IMR-90 (cell line): ENCODE measurements at regions not wholly inside any gene's neighbourhood (a gene's known extent, or its start where the extent isn't known, plus 50 kb on each side); places are given as distances from the start of the nearest gene placed in this dataset.

Experiments used
- ATAC-seq: fragments of 200-7000 bp; cut with Tn5 transposase; 2 replicates; pipeline ENCODE4 v1.9.1; 2020; ENCODE audit warnings: low read depth, mild to moderate bottlenecking, moderate library complexity
- BruUV-seq: library from RNA; stranded (reverse); fragments of 400-500 nt; replicated peaks from 2 replicates; lab custom pipeline; 2021; lab: Mats Ljungman, UMichigan
- CTCF ChIA-PET: fragments of 300-600 bp; formaldehyde crosslinking; extraction: SDS; loops from one replicate; lab custom pipeline; 2021; ENCODE audit warnings: antibody characterized with exemption; lab: Yijun Ruan, JAX
- POLR2A ChIA-PET: fragments of 300-600 bp; sonication (Branson Sonifier 250); formaldehyde crosslinking; loops from one replicate; lab custom pipeline; 2022; ENCODE audit warnings: antibody characterized with exemption; ENCODE audit not compliant: unreplicated experiment; lab: Charles Lee
- DNase-seq: peaks from one replicate; pipeline ENCODE4 v3.0.0; 2013
- H2AFZ ChIP-seq: replicated peaks from 2 replicates; pipeline ENCODE3; 2013; ENCODE audit warnings: low read length, mild to moderate bottlenecking; ENCODE audit not compliant: poor library complexity
- H2AK5ac ChIP-seq: 2 replicates; pipeline ENCODE4 v1.6.1; 2013; ENCODE audit warnings: low read depth, low read length, inconsistent platforms
- H2AK9ac ChIP-seq: replicated peaks from 2 replicates; pipeline ENCODE3; 2013; ENCODE audit warnings: mild to moderate bottlenecking, low read depth, low read length, moderate library complexity; ENCODE audit not compliant: poor library complexity
- H2BK120ac ChIP-seq: 2 replicates; pipeline ENCODE4 v1.6.1; 2013; ENCODE audit warnings: low read depth, low read length, inconsistent platforms
- H2BK15ac ChIP-seq: 3 replicates; pipeline ENCODE4 v1.6.1; 2013; ENCODE audit warnings: low read depth, low read length, inconsistent platforms
- H2BK20ac ChIP-seq: 2 replicates; pipeline ENCODE4 v1.6.1; 2013; ENCODE audit warnings: low read depth, mild to moderate bottlenecking, inconsistent platforms, low read length, moderate library complexity
- H2BK5ac ChIP-seq: 2 replicates; pipeline ENCODE4 v1.6.1; 2013; ENCODE audit warnings: mild to moderate bottlenecking, low read depth, low read length, inconsistent platforms; ENCODE audit not compliant: poor library complexity, severe bottlenecking
- H3K14ac ChIP-seq: replicated peaks from 2 replicates; pipeline ENCODE4 v1.6.1; 2013; ENCODE audit warnings: low read depth, low read length, inconsistent platforms
- H3K18ac ChIP-seq: 2 replicates; pipeline ENCODE4 v1.6.1; 2013; ENCODE audit warnings: low read depth, low read length, control low read depth
- H3K23ac ChIP-seq: 2 replicates; pipeline ENCODE4 v1.6.1; 2013; ENCODE audit warnings: low read depth, low read length, inconsistent platforms
- H3K27ac ChIP-seq: 2 replicates; pipeline ENCODE4 v1.5.1; 2013; ENCODE audit warnings: mild to moderate bottlenecking, control low read depth, low read length; ENCODE audit not compliant: insufficient read depth
- H3K27me3 ChIP-seq: 2 replicates; pipeline ENCODE4 v1.6.1; 2013; ENCODE audit warnings: low read length; ENCODE audit not compliant: control insufficient read depth, insufficient read depth
- H3K36me3 ChIP-seq: 2 replicates; pipeline ENCODE4 v1.6.1; 2013; ENCODE audit warnings: low read length, mixed read lengths; ENCODE audit not compliant: control insufficient read depth, insufficient read depth
- H3K4ac ChIP-seq: 2 replicates; pipeline ENCODE4 v1.6.1; 2013; ENCODE audit warnings: low read depth, low read length, inconsistent platforms
- H3K4me1 ChIP-seq: 2 replicates; pipeline ENCODE4 v1.6.1; 2013; ENCODE audit warnings: low read length, mixed read lengths; ENCODE audit not compliant: control insufficient read depth, insufficient read depth
- H3K4me2 ChIP-seq: 2 replicates; pipeline ENCODE4 v1.6.1; 2013; ENCODE audit warnings: low read depth, mild to moderate bottlenecking, control low read depth, low read length, moderate library complexity
- H3K4me3 ChIP-seq: 2 replicates; pipeline ENCODE4 v1.5.1; 2013; ENCODE audit warnings: low read depth, mild to moderate bottlenecking, control low read depth, low read length, moderate library complexity; ENCODE audit not compliant: insufficient read depth
- H3K56ac ChIP-seq: 2 replicates; pipeline ENCODE4 v1.6.1; 2013; ENCODE audit warnings: low read length, inconsistent platforms; ENCODE audit not compliant: insufficient read depth; ENCODE audit errors: extremely low read depth
- H3K79me1 ChIP-seq, 2 experiments: 2 replicates each; pipeline ENCODE4 v1.6.1; 2013; ENCODE audit warnings: low read length in 2 of 2, inconsistent platforms in 1 of 2, low read depth in 1 of 2
- H3K9ac ChIP-seq: 2 replicates; pipeline ENCODE4 v1.6.1; 2013; ENCODE audit warnings: low read depth, low read length, control low read depth
- H3K9me1 ChIP-seq: 2 replicates; pipeline ENCODE4 v1.6.1; 2013; ENCODE audit warnings: low read length, inconsistent platforms; ENCODE audit not compliant: insufficient read depth
- H3K9me3 ChIP-seq: 2 replicates; pipeline ENCODE4 v1.6.1; 2013; ENCODE audit warnings: low read length; ENCODE audit not compliant: control insufficient read depth, insufficient read depth
- H4K20me1 ChIP-seq: 2 replicates; pipeline ENCODE4 v1.6.1; 2013; ENCODE audit warnings: low read length, inconsistent platforms; ENCODE audit not compliant: insufficient read depth
- H4K5ac ChIP-seq: 2 replicates; pipeline ENCODE4 v1.6.1; 2013; ENCODE audit warnings: mild to moderate bottlenecking, low read depth, low read length, control low read depth
- H4K8ac ChIP-seq, 2 experiments: 2 replicates each; pipeline ENCODE4 v1.6.1; 2013; ENCODE audit warnings: low read depth in 2 of 2, low read length in 2 of 2, control low read depth in 1 of 2, inconsistent platforms in 1 of 2
- H4K91ac ChIP-seq: 2 replicates; pipeline ENCODE4 v1.6.1; 2013; ENCODE audit warnings: low read depth, low read length, inconsistent platforms; ENCODE audit not compliant: insufficient read depth
- BHLHE40 ChIP-seq: fragments of 150-350 bp; IDR thresholded peaks from 2 replicates; pipeline ENCODE4 v1.6.1; 2016; ENCODE audit warnings: mild to moderate bottlenecking, low read depth, low read length
- CHD1 ChIP-seq: IDR thresholded peaks from 2 replicates; pipeline ENCODE4 v1.6.1; 2012; ENCODE audit warnings: low read depth, low read length, improper control_type of control experiment
- CTCF ChIP-seq: conservative IDR thresholded peaks from 2 replicates; pipeline ENCODE4 v1.5.1; 2012; ENCODE audit warnings: mild to moderate bottlenecking, low read depth, low read length, improper control_type of control experiment
- FOS ChIP-seq: fragments of 150-350 bp; IDR thresholded peaks from 2 replicates; pipeline ENCODE4 v1.6.1; 2016; ENCODE audit warnings: low read depth, low read length
- MAZ ChIP-seq: IDR thresholded peaks from 2 replicates; pipeline ENCODE4 v1.6.1; 2012; ENCODE audit warnings: low read depth, mild to moderate bottlenecking, low read length, improper control_type of control experiment, moderate library complexity, borderline replicate concordance
- MXI1 ChIP-seq: IDR thresholded peaks from 2 replicates; pipeline ENCODE4 v1.6.1; 2012; ENCODE audit warnings: low read depth, mild to moderate bottlenecking, low read length, moderate library complexity, borderline replicate concordance
- NFE2L2 ChIP-seq: fragments of 150-350 bp; IDR thresholded peaks from 2 replicates; pipeline ENCODE4 v1.6.1; 2016; ENCODE audit warnings: low read depth, mild to moderate bottlenecking, low read length
- POLR2A ChIP-seq: IDR thresholded peaks from 2 replicates; pipeline ENCODE4 v1.6.1; 2012; ENCODE audit warnings: mild to moderate bottlenecking, low read depth, low read length
- RAD21 ChIP-seq: IDR thresholded peaks from 2 replicates; pipeline ENCODE4 v1.6.1; 2012; ENCODE audit warnings: low read length, improper control_type of control experiment
- RCOR1 ChIP-seq: IDR thresholded peaks from 2 replicates; pipeline ENCODE4 v1.6.1; 2012; ENCODE audit warnings: mild to moderate bottlenecking, low read length, improper control_type of control experiment; ENCODE audit not compliant: insufficient replicate concordance
- RFX5 ChIP-seq: IDR thresholded peaks from 2 replicates; pipeline ENCODE4 v1.8.0; 2012; ENCODE audit warnings: low read depth, mild to moderate bottlenecking, low read length, moderate library complexity
- SMC3 ChIP-seq: fragments of 150-350 bp; IDR thresholded peaks from 2 replicates; pipeline ENCODE4 v1.6.1; 2016; ENCODE audit warnings: low read depth, mild to moderate bottlenecking, antibody characterized with exemption, low read length, moderate library complexity
- dilution Hi-C: fragments of 300-500 bp; cut with HindIII; formaldehyde crosslinking; loops from one replicate; pipeline ENCODE4 v1.14.3; 2018; ENCODE audit warnings: low sequenced_read_pairs; ENCODE audit not compliant: unreplicated experiment
- in situ Hi-C: fragments of 300-500 bp; cut with MboI; formaldehyde crosslinking; loops from 3 replicates; pipeline ENCODE4 v1.14.3; 2019; ENCODE audit warnings: low sequenced_read_pairs, inconsistent platforms, mixed read lengths
- intact Hi-C: fragments of 100-400 bp; cut with micrococcal nuclease; formaldehyde crosslinking; loops from 2 replicates; pipeline ENCODE4 v1.10.0; 2022
- TF ChIP-seq, protein P1 (sequence below): fragments of 150-350 bp; IDR thresholded peaks from 2 replicates; pipeline ENCODE4 v1.6.1; 2016; ENCODE audit warnings: low read depth, mild to moderate bottlenecking, low read length, moderate library complexity, borderline replicate concordance
- TF ChIP-seq, protein P2 (sequence below): fragments of 150-350 bp; IDR thresholded peaks from 2 replicates; pipeline ENCODE4 v1.6.1; 2017; ENCODE audit warnings: mild to moderate bottlenecking, antibody characterized with exemption, low read length, low read depth

- Histone ChIP-seq H3K4me3 (no peak overlapping the region), H3K4ac (no peak overlapping the region), H2AFZ (no peak overlapping the region), H3K14ac (no peak overlapping the region), H4K20me1 (no peaks in the 10 kb centered on the region), H2BK15ac (no peak overlapping the region), H4K91ac (no peak overlapping the region), H4K5ac (no peak overlapping the region), H3K18ac (no peak overlapping the region), H2AK5ac (no peak overlapping the region), H2AK9ac (no peak overlapping the region), H2BK120ac (no peak overlapping the region), H2BK5ac (no peak overlapping the region), H3K9ac (no peak overlapping the region), H3K79me1 (no peaks in the 10 kb centered on the region), H4K8ac (no peak overlapping the region), H3K23ac (no peak overlapping the region), H2BK20ac (no peak overlapping the region), H3K4me2 (no peak overlapping the region), H3K4me1 (no peaks in the 10 kb centered on the region), H3K36me3 (no peaks in the 10 kb centered on the region), H3K9me3 (peaks cover 7% of the 10 kb centered on the region), H3K27ac (no peak overlapping the region), H3K27me3 (no peaks in the 10 kb centered on the region), H3K56ac (no peak overlapping the region), H3K9me1 (no peaks in the 10 kb centered on the region)
- ChIA-PET CTCF (no interaction called here), POLR2A (no interaction called here)
- BruUV-seq = no TSS peak
- ATAC-seq = no peak
- in situ Hi-C loops (no loop called here), intact Hi-C loops (no loop called here), dilution Hi-C loops (no loop called here)
- no peak for DNase-seq
- TF ChIP-seq MAZ (no peak), MXI1 (no peak), RAD21 (no peak), CTCF (no peak), BHLHE40 (no peak), RFX5 (no peak), CHD1 (no peak), POLR2A (no peak), SMC3 (no peak), FOS (no peak), RCOR1 (no peak), NFE2L2 (no peak)
- TF ChIP-seq, protein P1, sequence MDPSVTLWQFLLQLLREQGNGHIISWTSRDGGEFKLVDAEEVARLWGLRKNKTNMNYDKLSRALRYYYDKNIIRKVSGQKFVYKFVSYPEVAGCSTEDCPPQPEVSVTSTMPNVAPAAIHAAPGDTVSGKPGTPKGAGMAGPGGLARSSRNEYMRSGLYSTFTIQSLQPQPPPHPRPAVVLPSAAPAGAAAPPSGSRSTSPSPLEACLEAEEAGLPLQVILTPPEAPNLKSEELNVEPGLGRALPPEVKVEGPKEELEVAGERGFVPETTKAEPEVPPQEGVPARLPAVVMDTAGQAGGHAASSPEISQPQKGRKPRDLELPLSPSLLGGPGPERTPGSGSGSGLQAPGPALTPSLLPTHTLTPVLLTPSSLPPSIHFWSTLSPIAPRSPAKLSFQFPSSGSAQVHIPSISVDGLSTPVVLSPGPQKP = no peak
- TF ChIP-seq, protein P2, sequence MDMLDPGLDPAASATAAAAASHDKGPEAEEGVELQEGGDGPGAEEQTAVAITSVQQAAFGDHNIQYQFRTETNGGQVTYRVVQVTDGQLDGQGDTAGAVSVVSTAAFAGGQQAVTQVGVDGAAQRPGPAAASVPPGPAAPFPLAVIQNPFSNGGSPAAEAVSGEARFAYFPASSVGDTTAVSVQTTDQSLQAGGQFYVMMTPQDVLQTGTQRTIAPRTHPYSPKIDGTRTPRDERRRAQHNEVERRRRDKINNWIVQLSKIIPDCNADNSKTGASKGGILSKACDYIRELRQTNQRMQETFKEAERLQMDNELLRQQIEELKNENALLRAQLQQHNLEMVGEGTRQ = no peak
Measured at GRCh38 chr5:165906871-165907270, 2384.6 kb upstream of the WWC1 start.
